ENCODE measurements at regions not wholly inside any gene's neighbourhood (a gene's known extent, or its start where the extent isn't known, plus 50 kb on each side); places are given as distances from the start of the nearest gene placed in this dataset.

GRCh38 chr9:108296056-108296455 is 559.7 kb downstream of the ACTL7B start:
- no peak for DNase-seq (ENCODE audit: low read depth in 4 of 4, low spot score in 1 of 4)

- no peak for DNase-seq (ENCODE audit: low read depth in 4 of 4, low spot score in 1 of 4)
Measured at GRCh38 chr9:108291586-108291932, 564.2 kb downstream of the ACTL7B start.

- no peak for DNase-seq (ENCODE audit: low read depth in 4 of 4, low spot score in 1 of 4)
Measured at GRCh38 chr9:108290839-108291585, 564.8 kb downstream of the ACTL7B start.

- no peak for DNase-seq (ENCODE audit: low read depth in 4 of 4, low spot score in 1 of 4)
Measured at GRCh38 chr9:108286638-108287206, 569.1 kb downstream of the ACTL7B start.

GRCh38 chr9:108283696-108284095 is 572.1 kb downstream of the ACTL7B start:
- DNase-seq (ENCODE audit: low read depth in 4 of 4, low spot score in 1 of 4): no peak

- DNase-seq (ENCODE audit: low read depth in 4 of 4, low spot score in 1 of 4): no peak
Measured at GRCh38 chr9:108282872-108283271, 572.9 kb downstream of the ACTL7B start.

- no peak for DNase-seq (ENCODE audit: low read depth in 4 of 4, low spot score in 1 of 4)
Measured at GRCh38 chr9:108281696-108282095, 574.1 kb downstream of the ACTL7B start.

GRCh38 chr9:108278341-108278740 is 577.4 kb downstream of the ACTL7B start:
- no peak for DNase-seq (ENCODE audit: low read depth in 4 of 4, low spot score in 1 of 4)

- no peak for DNase-seq (ENCODE audit: low read depth in 4 of 4, low spot score in 1 of 4)
Measured at GRCh38 chr9:108277216-108277615, 578.6 kb downstream of the ACTL7B start.

GRCh38 chr9:108275906-108276305 is 579.9 kb downstream of the ACTL7B start:
- DNase-seq (ENCODE audit: low read depth in 4 of 4, low spot score in 1 of 4): no peak

GRCh38 chr9:108274971-108275370 is 580.8 kb downstream of the ACTL7B start:
- no peak for DNase-seq (ENCODE audit: low read depth in 4 of 4, low spot score in 1 of 4)

- DNase-seq (ENCODE audit: low read depth in 4 of 4, low spot score in 1 of 4): no peak
Measured at GRCh38 chr9:108273988-108274387, 581.8 kb downstream of the ACTL7B start.

- DNase-seq (ENCODE audit: low read depth in 4 of 4, low spot score in 1 of 4): no peak
Measured at GRCh38 chr9:108272349-108272899, 583.4 kb downstream of the ACTL7B start.

GRCh38 chr9:108271646-108272348 is 584.0 kb downstream of the ACTL7B start:
- no peak for DNase-seq (ENCODE audit: low read depth in 4 of 4, low spot score in 1 of 4)

GRCh38 chr9:108271236-108271635 is 584.5 kb downstream of the ACTL7B start:
- DNase-seq (ENCODE audit: low read depth in 4 of 4, low spot score in 1 of 4): no peak

- DNase-seq (ENCODE audit: low read depth in 4 of 4, low spot score in 1 of 4): no peak
Measured at GRCh38 chr9:108270561-108270960, 585.2 kb downstream of the ACTL7B start.

GRCh38 chr9:108270051-108270450 is 585.7 kb downstream of the ACTL7B start:
- no peak for DNase-seq (ENCODE audit: low read depth in 4 of 4, low spot score in 1 of 4)

- no peak for DNase-seq (ENCODE audit: low read depth in 4 of 4, low spot score in 1 of 4)
Measured at GRCh38 chr9:108269371-108269770, 586.4 kb downstream of the ACTL7B start.

GRCh38 chr9:108265065-108265464 is 590.7 kb downstream of the ACTL7B start:
- DNase-seq (ENCODE audit: low read depth in 4 of 4, low spot score in 1 of 4): no peak

GRCh38 chr9:108264093-108264492 is 591.7 kb downstream of the ACTL7B start:
- no peak for DNase-seq (ENCODE audit: low read depth in 4 of 4, low spot score in 1 of 4)

- no peak for DNase-seq (ENCODE audit: low read depth in 4 of 4, low spot score in 1 of 4)
Measured at GRCh38 chr9:108262836-108263235, 593.0 kb downstream of the ACTL7B start.

Measured in stimulated activated CD4-positive, alpha-beta T cell treated with anti-CD3 and anti-CD28 coated beads, Interleukin-1b, Interleukin-23, amount 100 ng/mL, for 24 hours (primary cell).